WERI-Rb-1 (cell line): ENCODE measurements at regions not wholly inside any gene's neighbourhood (a gene's known extent, or its start where the extent isn't known, plus 50 kb on each side); places are given as distances from the start of the nearest gene placed in this dataset.

Experiments used
- DNase-seq: peaks from one replicate; pipeline ENCODE4 v3.0.0-alpha.2; 2020
- H3K27ac ChIP-seq: fragments of 250-450 bp; sonication (Bioruptor Pico); 2 replicates; pipeline ENCODE4 v1.5.1; 2020; ENCODE audit warnings: mild to moderate bottlenecking, moderate library complexity
- H3K27me3 ChIP-seq: fragments of 250-450 bp; sonication (Bioruptor Pico); 2 replicates; pipeline ENCODE4 v1.5.1; 2021; ENCODE audit warnings: mild to moderate bottlenecking, low read depth, moderate library complexity; ENCODE audit not compliant: insufficient read depth, severe bottlenecking
- H3K36me3 ChIP-seq: fragments of 250-450 bp; sonication (Bioruptor Pico); 2 replicates; pipeline ENCODE4 v1.5.1; 2020; ENCODE audit warnings: mild to moderate bottlenecking, moderate library complexity
- H3K4me3 ChIP-seq: 2 replicates; pipeline ENCODE4 v1.5.1; 2011; ENCODE audit warnings: low read depth, mild to moderate bottlenecking, control low read depth, low read length
- H3K9me3 ChIP-seq: fragments of 250-450 bp; sonication (Bioruptor Pico); 2 replicates; pipeline ENCODE4 v1.5.1; 2021; ENCODE audit warnings: mild to moderate bottlenecking, moderate library complexity; ENCODE audit not compliant: severe bottlenecking
- CTCF ChIP-seq: IDR thresholded peaks from 2 replicates; pipeline ENCODE4 v1.5.1; 2011; ENCODE audit warnings: low read depth, mild to moderate bottlenecking, control low read depth, inconsistent platforms, low read length

GRCh38 chr10:78807504-78808203 is 261.1 kb upstream of the ZMIZ1 start:
- no peak overlapping the region for H3K4me3 ChIP-seq
- H3K9me3 ChIP-seq, result no peaks in the 10 kb centered on the region
- no peaks in the 10 kb centered on the region for H3K27me3 ChIP-seq
- no peak for TF ChIP-seq CTCF
- no peak overlapping the region for H3K27ac ChIP-seq
- no peaks in the 10 kb centered on the region for H3K36me3 ChIP-seq
- DNase-seq, result peak; percentile 26

- Histone ChIP-seq H3K27ac (no peak overlapping the region), H3K36me3 (no peaks in the 10 kb centered on the region), H3K9me3 (no peaks in the 10 kb centered on the region), H3K4me3 (no peak overlapping the region), H3K27me3 (no peaks in the 10 kb centered on the region)
- DNase-seq, result no peak
- no peak for TF ChIP-seq CTCF
These were observed 260.5 kb upstream of the ZMIZ1 start for GRCh38 chr10:78808286-78808685.

- no peaks in the 10 kb centered on the region for H3K36me3 ChIP-seq
- no peak for TF ChIP-seq CTCF
- H3K27me3 ChIP-seq, result no peaks in the 10 kb centered on the region
- no peak overlapping the region for H3K27ac ChIP-seq
- no peak for DNase-seq
- H3K4me3 ChIP-seq, result no peak overlapping the region
- no peaks in the 10 kb centered on the region for H3K9me3 ChIP-seq
These were observed 259.9 kb upstream of the ZMIZ1 start for GRCh38 chr10:78808736-78809367.

GRCh38 chr10:78811174-78811573 is 257.6 kb upstream of the ZMIZ1 start:
- Histone ChIP-seq H3K27ac (no peak overlapping the region), H3K9me3 (no peaks in the 10 kb centered on the region), H3K27me3 (no peaks in the 10 kb centered on the region), H3K4me3 (no peak overlapping the region), H3K36me3 (no peaks in the 10 kb centered on the region)
- no peak for DNase-seq
- no peak for TF ChIP-seq CTCF

GRCh38 chr10:78812571-78813318 is 256.0 kb upstream of the ZMIZ1 start:
- Histone ChIP-seq H3K27me3 (no peaks in the 10 kb centered on the region), H3K9me3 (no peaks in the 10 kb centered on the region), H3K27ac (no peak overlapping the region), H3K4me3 (no peak overlapping the region), H3K36me3 (no peaks in the 10 kb centered on the region)
- TF ChIP-seq CTCF, result no peak
- DNase-seq, result no peak
